WI38 (cell line): ENCODE measurements at regions not wholly inside any gene's neighbourhood (a gene's known extent, or its start where the extent isn't known, plus 50 kb on each side); places are given as distances from the start of the nearest gene placed in this dataset.

Experiments
- H3K4me3 ChIP-seq: 2 replicates; pipeline ENCODE4 v1.5.1; 2011; ENCODE audit warnings: low read depth, mild to moderate bottlenecking, control low read depth, low read length
- TF ChIP-seq, protein P1 (sequence below): IDR thresholded peaks from 2 replicates; pipeline ENCODE4 v1.5.1; 2012; ENCODE audit warnings: low read depth, mild to moderate bottlenecking, control low read depth, low read length

DNA sequence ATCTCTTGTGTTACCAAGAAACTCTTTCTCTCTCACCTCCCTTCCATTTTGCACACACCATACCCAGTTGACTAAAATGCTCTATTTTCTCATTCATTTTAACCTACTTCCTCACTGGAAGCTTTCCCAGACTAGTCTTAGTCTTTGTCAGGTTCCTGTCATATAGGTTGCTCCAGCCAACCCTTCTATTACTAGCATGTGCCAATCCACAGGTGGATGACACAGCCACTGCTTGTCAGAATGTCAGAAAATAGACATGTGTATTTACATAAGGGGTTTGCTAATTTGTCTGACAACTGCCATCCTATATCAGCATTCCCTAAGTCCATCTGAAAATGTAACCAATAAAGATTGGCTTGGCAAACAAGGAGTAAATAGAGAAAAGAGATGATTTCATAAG, 239.2 kb upstream of the SMIM31 start:
- TF ChIP-seq, protein P1, sequence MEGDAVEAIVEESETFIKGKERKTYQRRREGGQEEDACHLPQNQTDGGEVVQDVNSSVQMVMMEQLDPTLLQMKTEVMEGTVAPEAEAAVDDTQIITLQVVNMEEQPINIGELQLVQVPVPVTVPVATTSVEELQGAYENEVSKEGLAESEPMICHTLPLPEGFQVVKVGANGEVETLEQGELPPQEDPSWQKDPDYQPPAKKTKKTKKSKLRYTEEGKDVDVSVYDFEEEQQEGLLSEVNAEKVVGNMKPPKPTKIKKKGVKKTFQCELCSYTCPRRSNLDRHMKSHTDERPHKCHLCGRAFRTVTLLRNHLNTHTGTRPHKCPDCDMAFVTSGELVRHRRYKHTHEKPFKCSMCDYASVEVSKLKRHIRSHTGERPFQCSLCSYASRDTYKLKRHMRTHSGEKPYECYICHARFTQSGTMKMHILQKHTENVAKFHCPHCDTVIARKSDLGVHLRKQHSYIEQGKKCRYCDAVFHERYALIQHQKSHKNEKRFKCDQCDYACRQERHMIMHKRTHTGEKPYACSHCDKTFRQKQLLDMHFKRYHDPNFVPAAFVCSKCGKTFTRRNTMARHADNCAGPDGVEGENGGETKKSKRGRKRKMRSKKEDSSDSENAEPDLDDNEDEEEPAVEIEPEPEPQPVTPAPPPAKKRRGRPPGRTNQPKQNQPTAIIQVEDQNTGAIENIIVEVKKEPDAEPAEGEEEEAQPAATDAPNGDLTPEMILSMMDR: no peak

DNA sequence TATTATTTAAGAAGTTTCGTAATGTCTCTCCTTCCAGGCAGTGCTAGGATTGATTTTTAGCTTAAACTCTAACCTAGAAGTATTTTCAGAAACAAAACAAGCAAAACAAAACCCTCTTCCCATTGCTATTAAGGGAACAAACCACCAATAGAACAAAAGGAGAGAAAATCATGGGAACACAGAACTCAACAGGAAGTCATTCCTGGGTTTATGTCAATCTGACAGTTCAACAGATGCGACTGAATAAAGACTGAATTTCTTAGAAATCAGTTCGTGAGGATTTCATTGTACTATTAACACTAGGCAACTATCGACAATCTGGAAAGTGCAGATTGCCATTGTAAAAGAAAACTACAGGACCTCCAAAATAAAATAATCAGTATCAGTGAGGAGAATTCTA, 229.1 kb upstream of the SMIM31 start:
- TF ChIP-seq, protein P1: no peak
- H3K4me3 ChIP-seq: no peak overlapping the region

More for the DNA sequence above, 239.2 kb upstream of the SMIM31 start:
- no peak overlapping the region for H3K4me3 ChIP-seq

DNA sequence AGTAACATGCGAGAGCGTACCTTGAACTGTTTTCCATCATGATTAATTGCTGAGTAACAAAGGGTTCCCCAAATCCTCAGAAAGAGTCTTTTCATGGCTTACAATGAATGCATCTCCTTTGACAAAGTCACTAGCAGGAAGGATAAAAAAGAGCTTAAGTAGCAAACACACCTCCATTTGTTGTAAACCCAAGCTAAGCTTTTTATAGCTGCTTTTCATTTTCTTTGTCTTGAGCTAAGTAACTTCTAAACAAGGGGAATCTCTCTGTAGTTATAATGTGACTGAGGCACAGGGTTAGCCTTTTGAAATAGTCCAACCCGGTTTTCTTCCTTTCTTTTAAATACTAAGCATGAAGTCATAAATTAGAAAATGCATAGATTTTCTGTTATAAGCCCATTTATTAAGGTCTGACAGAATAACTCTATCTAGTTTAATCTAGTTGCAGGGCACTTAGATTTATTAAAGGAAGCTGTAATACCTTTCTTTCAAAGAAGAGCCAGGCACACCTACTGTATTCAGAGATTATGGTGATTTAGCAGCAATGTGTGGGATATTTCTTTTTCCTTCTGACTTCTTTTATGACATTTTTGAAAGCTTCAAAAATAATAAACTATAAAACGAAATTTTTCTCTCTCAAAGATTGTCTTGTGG, 226.9 kb upstream of the SMIM31 start:
- H3K4me3 ChIP-seq: no peak overlapping the region
- TF ChIP-seq, protein P1: no peak

DNA sequence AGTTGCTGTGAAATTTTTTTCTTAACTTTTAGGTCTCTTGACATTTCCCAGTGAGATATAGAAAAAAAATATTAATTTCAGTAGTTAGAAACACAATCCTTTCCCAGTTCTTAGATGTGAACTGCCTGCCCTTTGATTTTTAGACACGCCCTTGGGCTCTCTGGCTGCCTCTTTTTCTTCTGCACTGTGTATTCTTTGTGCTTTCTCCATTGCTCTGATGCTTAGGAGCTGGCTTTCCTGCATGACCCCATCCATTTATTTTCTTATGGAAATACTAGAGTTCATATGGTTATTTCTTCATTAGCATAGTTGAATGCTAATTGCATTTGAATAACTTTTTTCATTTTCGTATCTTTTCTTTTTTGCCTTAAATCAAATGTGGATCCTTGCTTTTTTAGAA, 224.9 kb upstream of the SMIM31 start:
- TF ChIP-seq, protein P1: no peak
- no peak overlapping the region for H3K4me3 ChIP-seq

DNA sequence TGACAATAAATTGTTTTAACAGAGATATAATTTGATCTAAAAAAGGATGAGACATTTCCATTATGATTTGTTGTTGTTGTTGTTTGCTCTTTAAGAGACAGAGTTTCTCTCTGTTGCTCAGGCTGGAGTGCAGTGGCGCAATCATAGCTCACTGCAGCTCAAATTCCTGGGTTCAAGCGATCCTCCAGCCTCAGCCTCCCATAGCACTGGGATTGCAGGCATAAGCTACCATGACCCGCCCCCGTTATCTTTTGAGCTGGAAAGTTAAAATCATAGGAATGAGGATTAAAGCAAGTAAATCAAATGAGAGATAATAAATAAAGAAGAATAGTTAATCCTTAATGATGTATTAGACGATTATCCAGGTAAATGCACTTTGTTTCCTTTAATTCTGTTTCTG, 224.4 kb upstream of the SMIM31 start:
- TF ChIP-seq, protein P1: no peak

DNA sequence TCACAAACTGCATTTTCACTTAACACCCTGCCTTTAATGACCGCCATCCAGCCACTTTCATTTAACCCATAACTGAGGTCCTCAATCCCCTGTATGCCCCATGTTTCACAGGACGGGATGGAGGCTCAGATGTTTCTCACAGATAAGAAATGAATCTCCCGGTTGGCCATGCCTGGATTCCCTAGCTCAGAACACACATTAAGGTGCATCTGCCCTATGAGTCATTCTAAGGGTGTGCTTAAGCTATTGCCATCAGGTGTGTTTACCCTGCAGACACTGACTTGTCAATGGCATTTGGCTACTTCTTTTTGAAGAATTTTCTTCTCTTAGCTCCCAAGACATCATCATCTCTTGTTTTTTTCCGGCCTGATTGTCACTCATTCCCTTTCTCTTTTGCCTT, 222.6 kb upstream of the SMIM31 start:
- TF ChIP-seq, protein P1: no peak
- no peak overlapping the region for H3K4me3 ChIP-seq

More for the DNA sequence above, 224.4 kb upstream of the SMIM31 start:
- no peak overlapping the region for H3K4me3 ChIP-seq

DNA sequence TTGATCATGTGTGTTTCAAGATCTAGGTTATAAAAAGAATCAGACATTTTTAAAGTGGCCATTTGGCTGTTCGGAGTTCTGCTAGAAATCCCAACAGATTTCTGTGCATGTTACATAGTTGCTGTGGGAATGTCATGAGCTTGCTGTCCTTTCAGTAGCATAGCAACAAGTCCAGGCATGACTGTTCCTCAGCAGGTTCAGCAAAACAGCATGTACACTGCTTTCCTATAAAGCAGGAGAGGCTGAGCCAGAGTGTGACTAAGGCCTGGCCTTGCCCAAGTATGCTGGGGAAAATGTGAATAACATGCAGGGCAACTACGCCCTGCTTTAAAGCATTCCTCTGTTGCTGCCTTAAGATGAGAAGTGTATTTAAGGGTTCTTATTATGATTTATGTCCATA, 217.1 kb upstream of the SMIM31 start:
- TF ChIP-seq, protein P1: no peak
- no peak overlapping the region for H3K4me3 ChIP-seq
